HEK293 (cell line): ENCODE measurements at regions not wholly inside any gene's neighbourhood (a gene's known extent, or its start where the extent isn't known, plus 50 kb on each side); places are given as distances from the start of the nearest gene placed in this dataset.

Experiments
- CTCF ChIP-seq: fragments of 450-650 bp; formaldehyde crosslinking; IDR thresholded peaks from 2 replicates; pipeline ENCODE4 v1.5.1; 2016; ENCODE audit warnings: missing biosample characterization, missing genetic modification characterization
- FEZF1 ChIP-seq: fragments of 450-650 bp; formaldehyde crosslinking; IDR thresholded peaks from 2 replicates; pipeline ENCODE4 v1.5.1; 2016; ENCODE audit warnings: missing biosample characterization, missing genetic modification characterization
- KLF17 ChIP-seq: fragments of 450-650 bp; formaldehyde crosslinking; IDR thresholded peaks from 2 replicates; pipeline ENCODE4 v1.5.1; 2016; ENCODE audit warnings: missing biosample characterization, missing genetic modification characterization
- PRDM1 ChIP-seq: fragments of 450-650 bp; formaldehyde crosslinking; IDR thresholded peaks from 2 replicates; pipeline ENCODE4; 2016; ENCODE audit warnings: missing biosample characterization, missing genetic modification characterization
- PRDM10 ChIP-seq: fragments of 450-650 bp; formaldehyde crosslinking; IDR thresholded peaks from 2 replicates; pipeline ENCODE4 v1.5.1; 2016; ENCODE audit warnings: missing biosample characterization, missing genetic modification characterization
- SP3 ChIP-seq: fragments of 450-650 bp; formaldehyde crosslinking; IDR thresholded peaks from 2 replicates; pipeline ENCODE4 v1.5.1; 2016; ENCODE audit warnings: missing biosample characterization, missing genetic modification characterization
- YY1 ChIP-seq: fragments of 450-650 bp; formaldehyde crosslinking; IDR thresholded peaks from 2 replicates; pipeline ENCODE4 v1.5.1; 2018; ENCODE audit warnings: missing biosample characterization, missing genetic modification characterization
- ZBTB10 ChIP-seq: fragments of 450-650 bp; formaldehyde crosslinking; IDR thresholded peaks from 2 replicates; pipeline ENCODE4 v1.5.1; 2016; ENCODE audit warnings: missing biosample characterization, missing genetic modification characterization
- ZBTB6 ChIP-seq: fragments of 450-650 bp; formaldehyde crosslinking; IDR thresholded peaks from 2 replicates; pipeline ENCODE4 v1.5.1; 2017; ENCODE audit warnings: missing biosample characterization, missing genetic modification characterization
- ZIC2 ChIP-seq: fragments of 450-650 bp; formaldehyde crosslinking; IDR thresholded peaks from 2 replicates; pipeline ENCODE4 v1.5.1; 2016; ENCODE audit warnings: missing biosample characterization, missing genetic modification characterization
- ZNF341 ChIP-seq: fragments of 450-650 bp; formaldehyde crosslinking; IDR thresholded peaks from 2 replicates; pipeline ENCODE4; 2016; ENCODE audit warnings: low read depth, missing biosample characterization, missing genetic modification characterization
- ZNF350 ChIP-seq: fragments of 450-650 bp; formaldehyde crosslinking; IDR thresholded peaks from 2 replicates; pipeline ENCODE4 v1.5.0; 2017; ENCODE audit warnings: missing biosample characterization, mild to moderate bottlenecking, missing genetic modification characterization
- ZNF416 ChIP-seq: fragments of 450-650 bp; formaldehyde crosslinking; IDR thresholded peaks from 2 replicates; pipeline ENCODE4 v1.5.1; 2016; ENCODE audit warnings: missing biosample characterization, missing genetic modification characterization
- ZNF473 ChIP-seq: fragments of 450-650 bp; formaldehyde crosslinking; IDR thresholded peaks from 2 replicates; pipeline ENCODE4 v1.5.1; 2017; ENCODE audit warnings: missing biosample characterization, missing genetic modification characterization
- ZNF488 ChIP-seq: fragments of 450-650 bp; formaldehyde crosslinking; IDR thresholded peaks from 2 replicates; pipeline ENCODE4 v1.5.1; 2016; ENCODE audit warnings: missing biosample characterization, missing genetic modification characterization
- ZNF529 ChIP-seq: fragments of 450-650 bp; formaldehyde crosslinking; IDR thresholded peaks from 2 replicates; pipeline ENCODE4 v1.5.1; 2017; ENCODE audit warnings: missing genetic modification characterization, missing biosample characterization; ENCODE audit not compliant: insufficient replicate concordance
- ZNF544 ChIP-seq: fragments of 450-650 bp; formaldehyde crosslinking; IDR thresholded peaks from 2 replicates; pipeline ENCODE4 v1.5.0; 2017; ENCODE audit warnings: missing biosample characterization, missing genetic modification characterization
- ZNF560 ChIP-seq: fragments of 450-650 bp; formaldehyde crosslinking; IDR thresholded peaks from 2 replicates; pipeline ENCODE4 v1.5.1; 2017; ENCODE audit warnings: missing biosample characterization, missing genetic modification characterization, borderline replicate concordance
- ZNF600 ChIP-seq: fragments of 450-650 bp; formaldehyde crosslinking; IDR thresholded peaks from 2 replicates; pipeline ENCODE4 v1.5.1; 2016; ENCODE audit warnings: missing biosample characterization, missing genetic modification characterization
- ZNF629 ChIP-seq: fragments of 450-650 bp; formaldehyde crosslinking; IDR thresholded peaks from 2 replicates; pipeline ENCODE4 v1.5.1; 2017; ENCODE audit warnings: missing biosample characterization, missing genetic modification characterization
- ZNF639 ChIP-seq: fragments of 450-650 bp; formaldehyde crosslinking; IDR thresholded peaks from 2 replicates; pipeline ENCODE4 v1.5.1; 2016; ENCODE audit warnings: missing biosample characterization, missing genetic modification characterization
- ZNF692 ChIP-seq: fragments of 450-650 bp; formaldehyde crosslinking; IDR thresholded peaks from 2 replicates; pipeline ENCODE4 v1.5.1; 2016; ENCODE audit warnings: missing biosample characterization, missing genetic modification characterization
- ZSCAN4 ChIP-seq: fragments of 450-650 bp; formaldehyde crosslinking; IDR thresholded peaks from 2 replicates; pipeline ENCODE4 v1.5.1; 2017; ENCODE audit warnings: missing biosample characterization, missing genetic modification characterization

- TF ChIP-seq ZNF488 (tag by site-specific recombination) (no peak), ZNF341 (tag by site-specific recombination) (peak; percentile 93), ZNF692 (tag by site-specific recombination) (peak; percentile 70; the same call in 1 of the 2 replicates), ZNF544 (tag by site-specific recombination) (no peak), ZIC2 (tag by site-specific recombination) (peak; percentile 73), ZBTB10 (tag by site-specific recombination) (peak; percentile 80), ZNF560 (no peak), CTCF (peak; percentile 52), ZNF629 (tag by site-specific recombination) (peak; percentile 36; the same call in 1 of the 2 replicates), ZSCAN4 (tag by site-specific recombination) (no peak), ZNF639 (tag by site-specific recombination) (no peak), ZNF529 (tag by site-specific recombination) (no peak), KLF17 (peak; percentile 79), PRDM1 (no peak), ZNF600 (tag by site-specific recombination) (peak; percentile 49; the same call in 1 of the 2 replicates), FEZF1 (tag by site-specific recombination) (no peak), ZBTB6 (no peak), ZNF350 (tag by site-specific recombination) (no peak), ZNF416 (tag by site-specific recombination) (no peak), ZNF473 (tag by site-specific recombination) (no peak), YY1 (tag by site-specific recombination) (peak; percentile 29; the same call in 1 of the 2 replicates), PRDM10 (tag by site-specific recombination) (no peak), SP3 (tag by site-specific recombination) (peak; percentile 21)
Measured at GRCh38 chr1:121519042-121519755, 334.4 kb downstream of the SRGAP2C start (continued).
